ENCODE measurements at regions not wholly inside any gene's neighbourhood (a gene's known extent, or its start where the extent isn't known, plus 50 kb on each side); places are given as distances from the start of the nearest gene placed in this dataset.
A peak's percentile ranks its signal among the peaks of the same experiment; 100 is the strongest.

GRCh38 chr19:27974082-27974513 is 1238.9 kb downstream of the UQCRFS1 start:
- TF ChIP-seq, protein P1, sequence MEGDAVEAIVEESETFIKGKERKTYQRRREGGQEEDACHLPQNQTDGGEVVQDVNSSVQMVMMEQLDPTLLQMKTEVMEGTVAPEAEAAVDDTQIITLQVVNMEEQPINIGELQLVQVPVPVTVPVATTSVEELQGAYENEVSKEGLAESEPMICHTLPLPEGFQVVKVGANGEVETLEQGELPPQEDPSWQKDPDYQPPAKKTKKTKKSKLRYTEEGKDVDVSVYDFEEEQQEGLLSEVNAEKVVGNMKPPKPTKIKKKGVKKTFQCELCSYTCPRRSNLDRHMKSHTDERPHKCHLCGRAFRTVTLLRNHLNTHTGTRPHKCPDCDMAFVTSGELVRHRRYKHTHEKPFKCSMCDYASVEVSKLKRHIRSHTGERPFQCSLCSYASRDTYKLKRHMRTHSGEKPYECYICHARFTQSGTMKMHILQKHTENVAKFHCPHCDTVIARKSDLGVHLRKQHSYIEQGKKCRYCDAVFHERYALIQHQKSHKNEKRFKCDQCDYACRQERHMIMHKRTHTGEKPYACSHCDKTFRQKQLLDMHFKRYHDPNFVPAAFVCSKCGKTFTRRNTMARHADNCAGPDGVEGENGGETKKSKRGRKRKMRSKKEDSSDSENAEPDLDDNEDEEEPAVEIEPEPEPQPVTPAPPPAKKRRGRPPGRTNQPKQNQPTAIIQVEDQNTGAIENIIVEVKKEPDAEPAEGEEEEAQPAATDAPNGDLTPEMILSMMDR (IDR thresholded peaks at IDR 0.05; ENCODE audit: insufficient read depth, low read length): peak; percentile 46
- TF ChIP-seq SPI1 (IDR thresholded peaks at IDR 0.05; ENCODE audit: borderline replicate concordance, low read depth) (no peak), REST (IDR thresholded peaks at IDR 0.05; ENCODE audit: insufficient replicate concordance, low read depth) (no peak)
